ENCODE measurements at regions not wholly inside any gene's neighbourhood (a gene's known extent, or its start where the extent isn't known, plus 50 kb on each side); places are given as distances from the start of the nearest gene placed in this dataset.
A peak's percentile ranks its signal among the peaks of the same experiment; 100 is the strongest.

- TF ChIP-seq PRDM15 (CRISPR knock-in tag; IDR thresholded peaks at IDR 0.05) (no peak), DPF2 (IDR thresholded peaks at IDR 0.05) (peak; percentile 95), BMI1 (IDR thresholded peaks at IDR 0.05; ENCODE audit: borderline replicate concordance) (peak; percentile 71; the same call in 1 of the 2 replicates), JUNB (IDR thresholded peaks at IDR 0.05) (no peak), SKIL (IDR thresholded peaks at IDR 0.05; ENCODE audit: low read depth, poor library complexity, severe bottlenecking) (peak; percentile 55), ZBTB40 (IDR thresholded peaks at IDR 0.05; ENCODE audit: borderline replicate concordance) (peak; percentile 43; the same call in 1 of the 2 replicates), STAT3 (IDR thresholded peaks at IDR 0.05; ENCODE audit: low read depth, low read length) (no peak), MTA3 (IDR thresholded peaks at IDR 0.05; ENCODE audit: borderline replicate concordance, low read length) (no peak), SPI1 (IDR thresholded peaks at IDR 0.05; ENCODE audit: borderline replicate concordance, insufficient read depth, low read depth, low read length) (no peak), NR2C1 (IDR thresholded peaks at IDR 0.05) (no peak), BCL11A (IDR thresholded peaks at IDR 0.05; ENCODE audit: low read depth, low read length) (peak; percentile 86), CHD4 (IDR thresholded peaks at IDR 0.05) (no peak), NFIC (IDR thresholded peaks at IDR 0.05; ENCODE audit: low read depth, low read length) (no peak), MXI1 (IDR thresholded peaks at IDR 0.05; ENCODE audit: low read depth, low read length) (no peak), MYB (IDR thresholded peaks at IDR 0.05; ENCODE audit: borderline replicate concordance, low read depth, low read length) (no peak), JUND (IDR thresholded peaks at IDR 0.05; ENCODE audit: low read depth, low read length) (peak; percentile 80), CREM (IDR thresholded peaks at IDR 0.05; ENCODE audit: low read depth) (no peak), ZBTB11 (CRISPR knock-in tag; IDR thresholded peaks at IDR 0.05) (no peak), ZBED1 (IDR thresholded peaks at IDR 0.05; ENCODE audit: borderline replicate concordance) (no peak)
Measured at GRCh38 chr2:81250270-81250669, 945.7 kb upstream of the LRRTM1 start (continued).
